H9 (cell line): ENCODE measurements at regions not wholly inside any gene's neighbourhood (a gene's known extent, or its start where the extent isn't known, plus 50 kb on each side); places are given as distances from the start of the nearest gene placed in this dataset.

Source experiments
- DNase-seq: peaks from one replicate; pipeline ENCODE4 v3.0.0-alpha.2; 2017
- H2AFZ ChIP-seq: one replicate; pipeline ENCODE4 v1.6.1; 2013; ENCODE audit warnings: mild to moderate bottlenecking, low read length, control low read depth, moderate library complexity
- H2AK5ac ChIP-seq: 2 replicates; pipeline ENCODE4 v1.6.1; 2013; ENCODE audit warnings: low read length, control low read depth, mixed read lengths; ENCODE audit not compliant: insufficient read length
- H2BK120ac ChIP-seq: one replicate; pipeline ENCODE4 v1.6.1; 2013; ENCODE audit warnings: low read depth, mild to moderate bottlenecking, low read length, control low read depth, inconsistent platforms; ENCODE audit not compliant: poor library complexity, severe bottlenecking
- H2BK12ac ChIP-seq: 2 replicates; pipeline ENCODE4 v1.6.1; 2013; ENCODE audit warnings: low read length, control low read depth, mixed read lengths, low read depth; ENCODE audit not compliant: insufficient read length
- H2BK15ac ChIP-seq: 2 replicates; pipeline ENCODE4 v1.6.1; 2013; ENCODE audit warnings: low read depth, low read length, control low read depth
- H2BK20ac ChIP-seq: one replicate; pipeline ENCODE4 v1.6.1; 2013; ENCODE audit warnings: low read depth, mild to moderate bottlenecking, low read length, control low read depth, inconsistent platforms; ENCODE audit not compliant: poor library complexity, severe bottlenecking
- H2BK5ac ChIP-seq: 2 replicates; pipeline ENCODE4 v1.6.1; 2013; ENCODE audit warnings: low read length, control low read depth, mixed read lengths; ENCODE audit not compliant: insufficient read length
- H3K14ac ChIP-seq: 2 replicates; pipeline ENCODE4 v1.6.1; 2013; ENCODE audit warnings: low read length, control low read depth; ENCODE audit not compliant: insufficient read depth
- H3K18ac ChIP-seq: 2 replicates; pipeline ENCODE4 v1.6.1; 2013; ENCODE audit warnings: low read depth, mild to moderate bottlenecking, mixed read lengths, low read length, control low read depth; ENCODE audit not compliant: insufficient read length
- H3K23ac ChIP-seq: 2 replicates; pipeline ENCODE4 v1.6.1; 2013; ENCODE audit warnings: low read length, control low read depth, mixed read lengths, low read depth; ENCODE audit not compliant: insufficient read length
- H3K23me2 ChIP-seq: 2 replicates; pipeline ENCODE4 v1.6.1; 2013; ENCODE audit warnings: low read depth, mild to moderate bottlenecking, mixed read lengths, low read length, control low read depth; ENCODE audit not compliant: insufficient read length, poor library complexity, severe bottlenecking
- H3K27ac ChIP-seq: 2 replicates; pipeline ENCODE4 v1.5.1; 2013; ENCODE audit warnings: low read length, control low read depth, mixed read lengths, low read depth; ENCODE audit not compliant: insufficient read length
- H3K27me3 ChIP-seq: 2 replicates; pipeline ENCODE4 v1.6.1; 2013; ENCODE audit warnings: low read length, control low read depth, inconsistent platforms; ENCODE audit not compliant: insufficient read depth
- H3K4ac ChIP-seq: 2 replicates; pipeline ENCODE4 v1.6.1; 2013; ENCODE audit warnings: low read depth, mild to moderate bottlenecking, control low read depth, inconsistent platforms, low read length, moderate library complexity
- H3K4me1 ChIP-seq: 2 replicates; pipeline ENCODE4 v1.6.1; 2013; ENCODE audit warnings: low read length, control low read depth, inconsistent platforms; ENCODE audit not compliant: insufficient read depth
- H3K4me2 ChIP-seq: 2 replicates; pipeline ENCODE4 v1.6.1; 2013; ENCODE audit warnings: low read length, control low read depth, mixed read lengths; ENCODE audit not compliant: insufficient read length, insufficient read depth
- H3K56ac ChIP-seq: 2 replicates; pipeline ENCODE4 v1.6.1; 2013; ENCODE audit warnings: low read depth, mild to moderate bottlenecking, mixed read lengths, low read length, control low read depth; ENCODE audit not compliant: insufficient read length
- H3K79me1 ChIP-seq: 2 replicates; pipeline ENCODE4 v1.6.1; 2013; ENCODE audit warnings: low read depth, mild to moderate bottlenecking, moderate library complexity, low read length, control low read depth, inconsistent platforms; ENCODE audit not compliant: insufficient read depth, poor library complexity, severe bottlenecking
- H3K79me2 ChIP-seq: 2 replicates; pipeline ENCODE4 v1.6.1; 2013; ENCODE audit warnings: low read length, control low read depth, inconsistent platforms; ENCODE audit not compliant: insufficient read depth
- H3K9ac ChIP-seq: 2 replicates; pipeline ENCODE4 v1.6.1; 2013; ENCODE audit warnings: low read length, control low read depth, mixed read lengths; ENCODE audit not compliant: insufficient read length; ENCODE audit errors: extremely low read depth
- H3K9me3 ChIP-seq: one replicate; pipeline ENCODE4 v1.6.1; 2013; ENCODE audit warnings: low read depth, low read length, inconsistent platforms; ENCODE audit not compliant: control insufficient read depth
- H3T11ph ChIP-seq: one replicate; pipeline ENCODE4 v1.6.1; 2013; ENCODE audit warnings: mild to moderate bottlenecking, low read length, control low read depth, inconsistent platforms
- H4K20me1 ChIP-seq: one replicate; pipeline ENCODE4 v1.6.1; 2013; ENCODE audit not compliant: control insufficient read depth, insufficient read length, insufficient read depth
- H4K5ac ChIP-seq: 2 replicates; pipeline ENCODE4 v1.6.1; 2013; ENCODE audit warnings: low read depth, mild to moderate bottlenecking, mixed read lengths, low read length, control low read depth; ENCODE audit not compliant: insufficient read length
- H4K8ac ChIP-seq: replicated peaks from 2 replicates; pipeline ENCODE4 v1.6.1; 2013; ENCODE audit warnings: low read length, control low read depth, mixed read lengths, low read depth; ENCODE audit not compliant: insufficient read length
- H4K91ac ChIP-seq: 2 replicates; pipeline ENCODE4 v1.6.1; 2013; ENCODE audit warnings: low read depth, mild to moderate bottlenecking, moderate library complexity, mixed read lengths, low read length, control low read depth; ENCODE audit not compliant: insufficient read length
- H3K27ac Mint-ChIP-seq, 3 experiments: 2 replicates in 2 of 3; 3 replicates in 1 of 3; pipeline ENCODE4 v1.8.0; 2020 to 2021; ENCODE audit warnings: mixed read lengths in 3 of 3, mild to moderate bottlenecking in 1 of 3, moderate library complexity in 1 of 3
- H3K27me3 Mint-ChIP-seq: 2 replicates; pipeline ENCODE4 v1.8.0; 2021; ENCODE audit warnings: low read depth, mild to moderate bottlenecking, moderate library complexity, mixed read lengths
- H3K36me3 Mint-ChIP-seq, 3 experiments: 2 replicates in 2 of 3; 3 replicates in 1 of 3; pipeline ENCODE4 v1.8.0; 2020 to 2021; ENCODE audit warnings: low read depth in 3 of 3, mixed read lengths in 3 of 3; ENCODE audit not compliant: insufficient read depth in 1 of 3
- H3K4me1 Mint-ChIP-seq, 2 experiments: 2 replicates each; pipeline ENCODE4 v1.8.0; 2020; ENCODE audit warnings: mixed read lengths in 2 of 2
- H3K4me3 Mint-ChIP-seq, 2 experiments: 2 replicates in 1 of 2; 3 replicates in 1 of 2; pipeline ENCODE4 v1.8.0; 2020 to 2021; ENCODE audit warnings: mild to moderate bottlenecking in 2 of 2, mixed read lengths in 2 of 2, moderate library complexity in 1 of 2
- H3K9me3 Mint-ChIP-seq, 2 experiments: 2 replicates in 1 of 2; 3 replicates in 1 of 2; pipeline ENCODE4 v1.8.0; 2020; ENCODE audit warnings: mild to moderate bottlenecking in 2 of 2, mixed read lengths in 2 of 2, moderate library complexity in 1 of 2
- CTCF ChIP-seq: fragments of 200-600 bp; sonication (generic); conservative IDR thresholded peaks from 3 replicates; pipeline ENCODE4 v1.8.0; 2021; ENCODE audit warnings: antibody characterized with exemption, mild to moderate bottlenecking
- WGBS: extraction: QIAGEN DNeasy Blood & Tissue Kit; methylation state at CpG from one replicate; pipeline ENCODE4 v1.1.7; 2013; ENCODE audit warnings: missing lambda C conversion rate, low lambda C conversion rate, mixed read lengths; ENCODE audit not compliant: insufficient read length; ENCODE audit errors: extremely low coverage; 5-methylcytosine and 5-hydroxymethylcytosine counted together

GRCh38 chr17:70763018-70763417, 593.7 kb downstream of the KCNJ2 start:
- Histone ChIP-seq H2BK5ac (no peak overlapping the region), H3K56ac (no peak overlapping the region), H3K79me2 (no peaks in the 10 kb centered on the region), H2AK5ac (no peak overlapping the region), H4K91ac (no peak overlapping the region), H2BK120ac (no peak overlapping the region), H3K14ac (no peak overlapping the region), H3K4me1 (no peaks in the 10 kb centered on the region), H3K4ac (no peak overlapping the region), H3K27ac (no peak overlapping the region), H3K18ac (no peak overlapping the region), H3K9ac (no peak overlapping the region), H2BK12ac (no peak overlapping the region), H2AFZ (no peak overlapping the region), H3K23me2 (no peaks in the 10 kb centered on the region), H3T11ph (no peak overlapping the region), H3K23ac (no peak overlapping the region), H4K5ac (no peak overlapping the region), H4K20me1 (no peaks in the 10 kb centered on the region), H3K79me1 (no peaks in the 10 kb centered on the region), H3K9me3 (no peaks in the 10 kb centered on the region), H4K8ac (no peak overlapping the region), H3K4me2 (no peak overlapping the region), H2BK15ac (no peak overlapping the region), H2BK20ac (no peak overlapping the region), H3K27me3 (no peaks in the 10 kb centered on the region)
- no CpG with 5 or more reads among the region's 3 CpGs for WGBS
- Mint-ChIP-seq H3K27me3 (no peaks in the 10 kb centered on the region), H3K27ac (no peak overlapping the region), H3K9me3 (no peaks in the 10 kb centered on the region), H3K36me3 (no peaks in the 10 kb centered on the region), H3K4me3 (no peak overlapping the region), H3K4me1 (no peaks in the 10 kb centered on the region)
- DNase-seq: no peak
- no peak for TF ChIP-seq CTCF
